ENCODE measurements at regions not wholly inside any gene's neighbourhood (a gene's known extent, or its start where the extent isn't known, plus 50 kb on each side); places are given as distances from the start of the nearest gene placed in this dataset.

GRCh38 chr18:44558767-44559166, 121.9 kb upstream of the SETBP1 start:
- Histone ChIP-seq H3K27me3 (ENCODE audit: control insufficient read depth, insufficient read depth, low read length) (no peaks in the 10 kb centered on the region), H3K4me3 (ENCODE audit: low read depth, low read length) (no peak overlapping the region), H3K36me3 (ENCODE audit: control insufficient read depth, insufficient read depth, low read length) (no peaks in the 10 kb centered on the region)
- TF ChIP-seq, protein P1, sequence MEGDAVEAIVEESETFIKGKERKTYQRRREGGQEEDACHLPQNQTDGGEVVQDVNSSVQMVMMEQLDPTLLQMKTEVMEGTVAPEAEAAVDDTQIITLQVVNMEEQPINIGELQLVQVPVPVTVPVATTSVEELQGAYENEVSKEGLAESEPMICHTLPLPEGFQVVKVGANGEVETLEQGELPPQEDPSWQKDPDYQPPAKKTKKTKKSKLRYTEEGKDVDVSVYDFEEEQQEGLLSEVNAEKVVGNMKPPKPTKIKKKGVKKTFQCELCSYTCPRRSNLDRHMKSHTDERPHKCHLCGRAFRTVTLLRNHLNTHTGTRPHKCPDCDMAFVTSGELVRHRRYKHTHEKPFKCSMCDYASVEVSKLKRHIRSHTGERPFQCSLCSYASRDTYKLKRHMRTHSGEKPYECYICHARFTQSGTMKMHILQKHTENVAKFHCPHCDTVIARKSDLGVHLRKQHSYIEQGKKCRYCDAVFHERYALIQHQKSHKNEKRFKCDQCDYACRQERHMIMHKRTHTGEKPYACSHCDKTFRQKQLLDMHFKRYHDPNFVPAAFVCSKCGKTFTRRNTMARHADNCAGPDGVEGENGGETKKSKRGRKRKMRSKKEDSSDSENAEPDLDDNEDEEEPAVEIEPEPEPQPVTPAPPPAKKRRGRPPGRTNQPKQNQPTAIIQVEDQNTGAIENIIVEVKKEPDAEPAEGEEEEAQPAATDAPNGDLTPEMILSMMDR (IDR thresholded peaks at IDR 0.05; ENCODE audit: insufficient read depth, low read length, poor library complexity, severe bottlenecking): no peak
- no peak for DNase-seq (ENCODE audit: low read depth)

DNA sequence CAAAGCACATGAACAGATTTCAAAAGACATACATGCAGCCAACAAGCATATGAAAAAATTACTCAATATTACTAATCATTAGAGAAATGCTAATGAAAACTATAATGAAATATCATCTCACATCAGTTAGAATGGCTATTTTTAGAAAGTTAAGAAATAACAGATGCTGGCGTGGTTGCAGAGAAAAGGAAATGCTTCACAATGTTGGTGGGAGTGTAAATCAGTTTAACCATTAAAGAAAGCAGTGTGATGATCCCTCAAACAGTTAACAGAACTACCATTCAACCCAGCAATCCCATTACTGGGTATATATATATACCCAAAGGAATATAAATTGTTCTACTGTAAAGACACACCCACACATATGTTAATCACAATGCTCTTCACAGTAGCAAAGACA, 117.7 kb upstream of the SETBP1 start:
- no peak for DNase-seq (ENCODE audit: low read depth)

GRCh38 chr18:44564922-44565321, 115.8 kb upstream of the SETBP1 start:
- no peak overlapping the region for H3K4me3 ChIP-seq (ENCODE audit: low read depth, low read length)
- TF ChIP-seq, protein P1 (IDR thresholded peaks at IDR 0.05; ENCODE audit: insufficient read depth, low read length, poor library complexity, severe bottlenecking): no peak
- DNase-seq (ENCODE audit: low read depth): no peak
- no peaks in the 10 kb centered on the region for H3K36me3 ChIP-seq (ENCODE audit: control insufficient read depth, insufficient read depth, low read length)
- H3K27me3 ChIP-seq (ENCODE audit: control insufficient read depth, insufficient read depth, low read length): no peaks in the 10 kb centered on the region

More for the DNA sequence above, 117.7 kb upstream of the SETBP1 start:
- TF ChIP-seq, protein P1 (IDR thresholded peaks at IDR 0.05; ENCODE audit: insufficient read depth, low read length, poor library complexity, severe bottlenecking): no peak
- Histone ChIP-seq H3K27me3 (ENCODE audit: control insufficient read depth, insufficient read depth, low read length) (no peaks in the 10 kb centered on the region), H3K4me3 (ENCODE audit: low read depth, low read length) (no peak overlapping the region), H3K36me3 (ENCODE audit: control insufficient read depth, insufficient read depth, low read length) (no peaks in the 10 kb centered on the region)

GRCh38 chr18:44568342-44568741, 112.3 kb upstream of the SETBP1 start:
- TF ChIP-seq, protein P1 (IDR thresholded peaks at IDR 0.05; ENCODE audit: insufficient read depth, low read length, poor library complexity, severe bottlenecking): no peak
- no peak for DNase-seq (ENCODE audit: low read depth)
- no peak overlapping the region for H3K4me3 ChIP-seq (ENCODE audit: low read depth, low read length)

DNA sequence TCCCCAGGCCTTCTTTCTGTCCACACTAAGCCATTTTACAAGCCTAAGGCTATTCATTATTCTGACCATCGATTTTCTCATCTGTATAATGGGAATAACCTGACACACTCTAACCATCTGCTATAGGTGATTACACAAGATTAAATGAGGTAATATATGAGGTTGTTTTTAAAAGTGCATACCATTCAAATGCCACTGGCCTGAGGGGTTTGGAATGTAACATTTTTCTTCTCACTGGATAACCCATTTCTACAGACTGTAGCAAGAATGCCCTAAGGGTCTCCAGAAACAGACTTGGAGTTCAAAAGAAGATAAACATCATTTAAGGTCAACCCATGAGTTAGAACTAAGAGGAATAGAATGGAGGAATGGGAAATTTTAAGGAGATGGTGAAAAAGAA, 111.7 kb upstream of the SETBP1 start:
- no peak for DNase-seq (ENCODE audit: low read depth)
- H3K4me3 ChIP-seq (ENCODE audit: low read depth, low read length): no peak overlapping the region
- TF ChIP-seq, protein P1 (IDR thresholded peaks at IDR 0.05; ENCODE audit: insufficient read depth, low read length, poor library complexity, severe bottlenecking): no peak
- H3K27me3 ChIP-seq (ENCODE audit: control insufficient read depth, insufficient read depth, low read length): no peaks in the 10 kb centered on the region
- H3K36me3 ChIP-seq (ENCODE audit: control insufficient read depth, insufficient read depth, low read length): no peaks in the 10 kb centered on the region

More at GRCh38 chr18:44568342-44568741, 112.3 kb upstream of the SETBP1 start:
- Histone ChIP-seq H3K36me3 (ENCODE audit: control insufficient read depth, insufficient read depth, low read length) (no peaks in the 10 kb centered on the region), H3K27me3 (ENCODE audit: control insufficient read depth, insufficient read depth, low read length) (no peaks in the 10 kb centered on the region)

GRCh38 chr18:44569391-44570055, 111.2 kb upstream of the SETBP1 start:
- Histone ChIP-seq H3K36me3 (ENCODE audit: control insufficient read depth, insufficient read depth, low read length) (no peaks in the 10 kb centered on the region), H3K4me3 (ENCODE audit: low read depth, low read length) (no peak overlapping the region), H3K27me3 (ENCODE audit: control insufficient read depth, insufficient read depth, low read length) (no peaks in the 10 kb centered on the region)
- TF ChIP-seq, protein P1 (IDR thresholded peaks at IDR 0.05; ENCODE audit: insufficient read depth, low read length, poor library complexity, severe bottlenecking): no peak
- no peak for DNase-seq (ENCODE audit: low read depth)

All from kidney epithelial cell (primary cell).